Colonic mucosa (tissue), 4 donors: ENCODE measurements at regions not wholly inside any gene's neighbourhood (a gene's known extent, or its start where the extent isn't known, plus 50 kb on each side); places are given as distances from the start of the nearest gene placed in this dataset.
A peak's percentile ranks its signal among the peaks of the same experiment; 100 is the strongest.

ENCODE experiments used
- DNase-seq: peaks from one replicate; pipeline ENCODE4 v3.0.0-alpha.2; 2020
- H3K27ac ChIP-seq: fragments of 200-600 bp; one replicate; pipeline ENCODE4 v1.8.0; 2021
- H3K27me3 ChIP-seq: fragments of 200-600 bp; one replicate; pipeline ENCODE4 v1.8.0; 2021
- H3K36me3 ChIP-seq: fragments of 200-600 bp; one replicate; pipeline ENCODE4 v1.8.0; 2021
- H3K4me1 ChIP-seq: fragments of 200-600 bp; one replicate; pipeline ENCODE4 v1.8.0; 2021; ENCODE audit warnings: mild to moderate bottlenecking
- H3K4me3 ChIP-seq: fragments of 200-600 bp; one replicate; pipeline ENCODE4 v1.8.0; 2021
- H3K9ac ChIP-seq, 2 donors: one replicate each; pipeline ENCODE4 v1.7.0; 2013; ENCODE audit warnings: control low read depth in 2 of 2, low read depth in 2 of 2, low read length in 2 of 2
- H3K9me3 ChIP-seq: fragments of 200-600 bp; one replicate; pipeline ENCODE4 v1.8.0; 2021
- CTCF ChIP-seq: fragments of 200-600 bp; IDR thresholded peaks from one replicate; pipeline ENCODE4 v1.8.0; 2022; ENCODE audit warnings: antibody characterized with exemption, mild to moderate bottlenecking
- intact Hi-C: fragments of 100-400 bp; cut with DNase I; formaldehyde crosslinking; loops from one replicate; pipeline ENCODE4 v1.14.1; 2022
- donor health status: healthy.
- donor health status: DM: no; HTN: no; CAD: no.
- donor health status: DM: no; HTN: no; CAD: no.

- Histone ChIP-seq H3K4me3 (no peak overlapping the region), H3K27ac (peak overlapping the region; percentile 51), H3K4me1 (peaks cover 4% of the 10 kb centered on the region), H3K9me3 (no peaks in the 10 kb centered on the region), H3K36me3 (no peaks in the 10 kb centered on the region), H3K27me3 (no peaks in the 10 kb centered on the region), H3K9ac (peak overlapping the region in 1 of 2 donors; percentile 9)
- DNase-seq: peak; percentile 68
- TF ChIP-seq CTCF: no peak
- intact Hi-C loops: no loop called here
Measured at GRCh38 chr1:173426057-173426456, 51.1 kb upstream of the PRDX6 start.

GRCh38 chr1:173427146-173428054, 49.7 kb upstream of the PRDX6 start:
- H3K27ac ChIP-seq: peak overlapping the region; percentile 51
- no peak for TF ChIP-seq CTCF
- DNase-seq: no peak
- no peak overlapping the region for H3K9ac ChIP-seq
- intact Hi-C loops: no loop called here
- H3K36me3 ChIP-seq: no peaks in the 10 kb centered on the region
- peaks cover 4% of the 10 kb centered on the region for H3K4me1 ChIP-seq
- no peaks in the 10 kb centered on the region for H3K27me3 ChIP-seq
- H3K4me3 ChIP-seq: no peak overlapping the region
- H3K9me3 ChIP-seq: no peaks in the 10 kb centered on the region
